Ovary (tissue), 3 donors: ENCODE measurements at regions not wholly inside any gene's neighbourhood (a gene's known extent, or its start where the extent isn't known, plus 50 kb on each side); places are given as distances from the start of the nearest gene placed in this dataset.

ENCODE experiments used
- EP300 ChIP-seq: sonication (generic); formaldehyde crosslinking; IDR thresholded peaks from one replicate; pipeline ENCODE4 v1.6.1; 2017; ENCODE audit warnings: antibody characterized with exemption
- TF ChIP-seq, protein P1 (sequence below), 3 donors: fragments of 450-650 bp in 2 of 3; fragments of 200-600 bp in 1 of 3; IDR thresholded peaks; one replicate each; pipeline versions ENCODE4 v1.5.1 to v1.8.0; 2016 to 2022; ENCODE audit warnings: antibody characterized with exemption in 3 of 3, mild to moderate bottlenecking in 1 of 3
- donor health status: DM: no; HTN: no; CAD: no.

DNA sequence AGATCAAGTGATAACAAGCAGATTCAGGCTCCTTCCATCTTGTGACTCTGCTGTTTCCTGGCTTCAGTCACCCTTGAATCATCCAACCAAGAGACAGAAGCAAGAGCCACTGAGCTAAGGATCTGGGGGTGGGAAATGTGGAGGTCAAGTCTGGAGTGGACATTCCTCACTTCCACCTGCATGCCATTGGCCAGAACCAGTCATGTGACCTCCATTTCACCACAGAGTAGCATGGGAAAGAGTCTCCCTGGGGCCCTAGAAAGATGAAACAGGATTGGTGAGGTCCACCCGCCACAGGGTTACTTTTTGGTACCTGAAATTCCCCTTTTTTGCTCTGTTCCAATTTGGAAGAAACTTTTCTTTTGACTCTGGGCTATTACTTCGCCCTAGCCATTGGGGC, 1006.0 kb upstream of the EEF2KMT start:
- TF ChIP-seq EP300, result no peak
- TF ChIP-seq, protein P1, sequence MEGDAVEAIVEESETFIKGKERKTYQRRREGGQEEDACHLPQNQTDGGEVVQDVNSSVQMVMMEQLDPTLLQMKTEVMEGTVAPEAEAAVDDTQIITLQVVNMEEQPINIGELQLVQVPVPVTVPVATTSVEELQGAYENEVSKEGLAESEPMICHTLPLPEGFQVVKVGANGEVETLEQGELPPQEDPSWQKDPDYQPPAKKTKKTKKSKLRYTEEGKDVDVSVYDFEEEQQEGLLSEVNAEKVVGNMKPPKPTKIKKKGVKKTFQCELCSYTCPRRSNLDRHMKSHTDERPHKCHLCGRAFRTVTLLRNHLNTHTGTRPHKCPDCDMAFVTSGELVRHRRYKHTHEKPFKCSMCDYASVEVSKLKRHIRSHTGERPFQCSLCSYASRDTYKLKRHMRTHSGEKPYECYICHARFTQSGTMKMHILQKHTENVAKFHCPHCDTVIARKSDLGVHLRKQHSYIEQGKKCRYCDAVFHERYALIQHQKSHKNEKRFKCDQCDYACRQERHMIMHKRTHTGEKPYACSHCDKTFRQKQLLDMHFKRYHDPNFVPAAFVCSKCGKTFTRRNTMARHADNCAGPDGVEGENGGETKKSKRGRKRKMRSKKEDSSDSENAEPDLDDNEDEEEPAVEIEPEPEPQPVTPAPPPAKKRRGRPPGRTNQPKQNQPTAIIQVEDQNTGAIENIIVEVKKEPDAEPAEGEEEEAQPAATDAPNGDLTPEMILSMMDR (IDR thresholded peaks at IDR 0.05), result no peak
